ENCODE measurements at regions not wholly inside any gene's neighbourhood (a gene's known extent, or its start where the extent isn't known, plus 50 kb on each side); places are given as distances from the start of the nearest gene placed in this dataset.
"Not testable (repeated sequence)": the region's sequence is repeated elsewhere in the genome, so short reads cannot be mapped to it uniquely, and the experiment has no call there.

GRCh38 chr7:84817016-84817415 is 369.8 kb downstream of the SEMA3D start:
- DNase-seq (ENCODE audit: low spot score), result no peak

- DNase-seq (ENCODE audit: low spot score), result no peak
Measured at GRCh38 chr7:84813376-84813775, 373.5 kb downstream of the SEMA3D start.

- no peak for DNase-seq (ENCODE audit: low spot score)
Measured at GRCh38 chr7:84812021-84812420, 374.8 kb downstream of the SEMA3D start.

GRCh38 chr7:84811362-84811761 is 375.5 kb downstream of the SEMA3D start:
- DNase-seq (ENCODE audit: low spot score), result no peak

DNA sequence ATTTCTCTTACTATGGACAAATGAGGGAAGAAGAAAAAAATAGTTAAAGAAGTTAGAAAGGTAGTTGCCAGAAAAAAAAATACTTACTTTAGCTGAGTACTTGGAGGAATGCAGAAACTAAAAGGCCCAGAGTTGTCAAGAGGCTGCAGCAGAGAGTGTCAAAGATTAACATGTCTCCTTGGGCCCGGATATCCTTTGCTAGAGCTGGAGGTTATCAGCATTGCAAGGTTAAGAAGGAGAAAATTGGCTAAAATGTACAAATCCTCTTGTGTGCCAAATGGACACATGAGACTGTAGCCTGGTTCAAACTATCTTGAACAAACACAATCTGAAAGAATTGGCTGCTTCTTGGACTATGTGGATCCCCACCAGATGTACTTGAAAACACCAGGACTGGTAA is 377.0 kb downstream of the SEMA3D start:
- DNase-seq (ENCODE audit: low spot score), result no peak

GRCh38 chr7:84803979-84804378 is 382.9 kb downstream of the SEMA3D start:
- no peak for DNase-seq (ENCODE audit: low spot score)

- DNase-seq (ENCODE audit: low spot score), result no peak
Measured at GRCh38 chr7:84801396-84801795, 385.5 kb downstream of the SEMA3D start.

GRCh38 chr7:84800846-84801245 is 386.0 kb downstream of the SEMA3D start:
- no peak for DNase-seq (ENCODE audit: low spot score)

- no peak for DNase-seq (ENCODE audit: low spot score)
Measured at GRCh38 chr7:84799106-84799505, 387.8 kb downstream of the SEMA3D start.

- no peak for DNase-seq (ENCODE audit: low spot score)
Measured at GRCh38 chr7:84792231-84792893, 394.5 kb downstream of the SEMA3D start.

DNA sequence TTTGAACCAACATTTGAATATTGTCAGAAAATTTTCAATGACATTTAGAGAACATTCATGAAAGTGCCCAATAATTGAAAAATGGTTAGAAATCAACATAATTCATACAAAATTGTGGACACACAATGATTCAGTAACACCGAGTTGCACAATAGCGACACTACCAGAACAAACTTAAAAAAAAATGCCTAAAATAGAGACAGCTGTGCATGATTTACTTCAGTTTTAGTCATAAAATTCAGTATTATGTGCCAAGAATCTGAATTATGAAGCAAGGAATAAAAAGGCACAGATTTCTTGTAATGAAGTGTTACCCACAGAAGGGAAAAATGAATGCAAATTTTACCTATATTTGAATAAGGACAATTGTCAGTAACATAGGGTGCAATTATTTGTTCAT is 396.0 kb downstream of the SEMA3D start:
- no peak for DNase-seq (ENCODE audit: low spot score)

- no peak for DNase-seq (ENCODE audit: low spot score)
Measured at GRCh38 chr7:84786073-84786472, 400.8 kb downstream of the SEMA3D start.

DNA sequence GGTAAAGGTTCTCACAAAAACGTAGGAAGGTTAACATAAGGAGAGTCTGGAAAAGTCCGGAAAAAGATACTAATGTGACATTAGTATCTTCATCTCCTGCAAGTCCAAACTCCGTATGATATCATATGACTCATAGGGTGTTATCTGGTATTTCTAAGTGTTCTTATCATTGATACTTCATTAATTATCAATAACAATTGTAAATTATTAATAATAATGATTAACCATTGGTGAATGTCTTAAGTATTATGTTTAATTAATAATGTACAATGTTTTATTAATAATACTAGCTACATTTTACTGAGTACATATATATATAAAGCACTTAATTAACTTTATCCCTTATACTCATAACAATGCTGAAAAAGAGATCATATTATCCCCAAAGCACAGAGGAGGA is 402.4 kb downstream of the SEMA3D start:
- DNase-seq (ENCODE audit: low spot score), result no peak

GRCh38 chr7:84783141-84783778 is 403.6 kb downstream of the SEMA3D start:
- no peak for DNase-seq (ENCODE audit: low spot score)

GRCh38 chr7:84781838-84782237 is 405.0 kb downstream of the SEMA3D start:
- no peak for DNase-seq (ENCODE audit: low spot score)

GRCh38 chr7:84780158-84781124 is 406.4 kb downstream of the SEMA3D start:
- no peak for DNase-seq (ENCODE audit: low spot score)

DNA sequence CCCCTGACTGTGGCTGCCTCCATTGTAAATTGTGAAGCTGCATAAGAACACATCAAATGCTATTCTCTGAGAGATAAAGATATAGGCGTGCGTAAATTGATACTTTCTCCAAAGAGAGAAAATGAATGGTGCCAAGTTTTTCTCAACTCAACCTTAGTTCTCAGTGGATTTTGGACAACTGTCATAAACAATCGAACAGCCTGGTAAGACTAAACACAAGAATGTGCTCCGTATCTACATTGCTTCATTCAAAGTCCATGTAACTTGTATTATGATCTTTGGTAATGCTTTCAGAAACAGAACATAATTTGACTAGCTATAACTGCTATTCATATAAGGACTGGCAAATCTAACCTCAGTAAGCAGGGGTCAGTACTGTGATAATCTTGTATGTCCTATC is 429.1 kb downstream of the SEMA3D start:
- DNase-seq (ENCODE audit: low spot score), result no peak

DNA sequence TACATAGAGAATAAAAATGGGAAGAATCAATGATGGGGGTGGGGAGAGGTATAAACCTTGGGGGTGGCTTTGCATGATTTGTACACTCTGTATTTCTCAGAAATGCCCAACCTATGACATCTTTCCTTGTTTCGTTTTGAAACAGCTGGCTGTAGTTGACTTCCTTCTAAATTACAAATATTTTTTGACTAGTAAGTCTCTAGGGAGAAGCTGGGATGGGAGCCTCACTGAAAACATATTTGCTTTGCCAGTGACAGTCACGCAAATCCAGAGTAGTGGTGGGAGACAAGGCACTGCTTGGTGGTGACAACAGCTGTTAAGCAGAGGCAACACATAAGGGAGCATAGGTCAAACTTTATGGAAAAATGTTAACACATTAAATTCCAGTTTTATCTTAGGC is 440.5 kb downstream of the SEMA3D start:
- DNase-seq (ENCODE audit: low spot score), result no peak

DNA sequence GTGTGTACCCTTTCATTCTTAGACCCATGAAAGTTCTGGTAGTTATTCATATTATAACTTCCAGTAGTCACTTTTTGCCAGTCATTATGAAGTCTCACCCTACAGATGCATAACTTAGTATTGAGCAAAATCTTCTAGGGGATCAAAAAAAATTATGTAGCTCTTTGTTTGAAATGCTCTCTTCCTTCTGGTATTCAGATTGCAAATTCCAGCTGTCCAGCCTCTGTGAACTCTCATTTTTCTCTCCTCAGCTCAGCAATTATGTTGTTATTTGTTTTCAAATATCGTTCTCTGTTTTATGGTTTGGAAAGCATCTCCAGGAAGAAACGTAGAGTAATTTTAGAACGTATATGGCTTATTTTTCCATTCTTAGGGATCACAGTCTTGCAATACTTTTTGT is 442.5 kb downstream of the SEMA3D start:
- no peak for DNase-seq (ENCODE audit: low spot score)

- DNase-seq (ENCODE audit: low spot score), result no peak
Measured at GRCh38 chr7:84738583-84739150, 448.2 kb downstream of the SEMA3D start.

GRCh38 chr7:84735677-84736076 is 451.2 kb downstream of the SEMA3D start:
- DNase-seq (ENCODE audit: low spot score), result no peak

DNA sequence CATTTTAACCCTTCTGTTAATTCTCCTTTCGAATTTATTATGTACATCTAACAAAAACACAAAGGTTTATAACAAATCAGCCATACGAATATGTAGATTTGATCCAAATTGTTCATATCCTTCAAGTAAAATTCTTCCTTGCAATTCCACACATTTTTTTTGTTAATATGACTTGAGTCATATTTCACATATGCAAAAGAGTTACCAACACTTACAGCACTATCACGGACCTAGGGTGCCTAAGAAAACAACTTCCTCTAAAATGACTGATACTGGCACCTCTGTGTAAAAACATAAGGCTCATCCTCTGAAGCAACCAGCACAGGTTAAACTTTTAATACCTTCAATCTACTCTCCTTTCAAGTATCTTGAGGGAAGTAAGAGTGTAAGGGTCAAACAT is 451.8 kb downstream of the SEMA3D start:
- no peak for DNase-seq (ENCODE audit: low spot score)

GRCh38 chr7:84733976-84734375 is 452.9 kb downstream of the SEMA3D start:
- DNase-seq (ENCODE audit: low spot score), result not testable (repeated sequence)
